NAMALWA (cell line): ENCODE measurements at regions not wholly inside any gene's neighbourhood (a gene's known extent, or its start where the extent isn't known, plus 50 kb on each side); places are given as distances from the start of the nearest gene placed in this dataset.
"Not testable (repeated sequence)": the region's sequence is repeated elsewhere in the genome, so short reads cannot be mapped to it uniquely, and the experiment has no call there.

Experiments
- DNase-seq: peaks from one replicate; pipeline ENCODE4 v3.0.0-alpha.2; 2015; ENCODE audit warnings: low spot score

DNA sequence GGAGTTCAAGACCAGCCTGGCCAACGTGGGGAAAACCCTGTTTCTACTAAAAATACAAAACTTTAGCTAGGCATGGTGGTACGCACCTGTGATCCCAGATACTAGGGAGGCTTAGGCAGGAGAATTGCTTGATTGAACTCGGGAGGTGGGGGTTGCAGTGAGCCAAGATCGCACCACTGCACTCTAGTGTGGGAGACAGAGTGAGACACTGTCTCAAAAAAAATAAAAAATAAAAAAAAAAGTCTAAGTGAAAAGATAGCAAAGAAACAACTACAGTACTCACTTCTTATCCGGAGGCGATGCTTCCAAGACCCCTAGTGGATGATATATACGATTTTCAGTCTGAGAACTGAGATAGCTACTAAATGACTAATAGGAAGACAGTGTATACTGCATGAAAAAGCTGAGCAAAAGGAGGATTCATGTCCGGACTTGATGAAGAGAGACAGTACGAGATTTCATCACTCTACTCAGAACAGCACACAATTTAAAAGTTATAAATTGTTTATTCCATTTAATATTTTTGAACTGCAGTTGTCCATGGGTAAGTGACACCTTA lies 138.7 kb upstream of the GOLGA6L6 start:
- DNase-seq: not testable (repeated sequence)

GRCh38 chr15:20672470-20672869 lies 130.9 kb upstream of the GOLGA6L6 start:
- no peak for DNase-seq

GRCh38 chr15:20671675-20672074 lies 130.1 kb upstream of the GOLGA6L6 start:
- DNase-seq: no peak

DNA sequence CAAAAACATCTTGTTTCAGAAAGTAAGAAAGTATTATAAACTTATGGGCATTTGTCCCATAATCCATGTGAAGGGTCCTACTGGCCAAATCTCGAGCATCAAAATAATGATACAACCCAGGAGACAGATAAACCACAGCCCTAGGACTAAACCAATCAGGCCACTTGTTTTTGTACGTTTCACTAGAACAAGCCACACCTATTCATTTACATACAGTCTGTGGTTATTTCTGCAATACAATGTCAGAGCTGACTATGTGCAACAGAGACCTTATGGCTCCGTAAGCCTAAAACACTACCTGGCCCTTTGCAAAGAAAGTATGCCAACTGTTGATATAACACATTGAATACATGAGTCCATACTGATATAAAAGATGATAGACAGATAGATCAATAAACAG lies 124.8 kb upstream of the GOLGA6L6 start:
- not testable (repeated sequence) for DNase-seq

GRCh38 chr15:20665653-20666052 lies 124.1 kb upstream of the GOLGA6L6 start:
- DNase-seq: no peak

DNA sequence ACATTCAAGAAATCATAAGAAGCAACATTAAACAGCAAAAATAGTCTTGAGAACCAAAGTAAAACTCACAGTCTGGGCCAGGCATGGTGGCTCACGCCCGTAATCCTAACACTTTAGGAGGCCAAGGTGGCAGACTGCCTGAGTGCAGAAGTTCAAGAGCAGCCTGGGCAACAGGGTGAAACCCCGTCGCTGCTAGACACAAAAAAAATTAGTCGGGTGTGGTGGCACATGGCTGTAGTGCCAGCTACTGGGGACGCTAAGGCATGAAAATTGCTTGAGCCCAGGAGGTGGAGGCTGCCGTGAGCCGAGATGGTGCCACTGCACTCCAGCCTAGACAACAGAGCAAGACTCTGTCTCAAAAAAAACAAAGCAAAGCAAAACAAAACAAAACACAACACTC lies 117.7 kb upstream of the GOLGA6L6 start:
- no peak for DNase-seq

- no peak for DNase-seq
Observed at GRCh38 chr15:20658024-20658423, 116.4 kb upstream of the GOLGA6L6 start.

DNA sequence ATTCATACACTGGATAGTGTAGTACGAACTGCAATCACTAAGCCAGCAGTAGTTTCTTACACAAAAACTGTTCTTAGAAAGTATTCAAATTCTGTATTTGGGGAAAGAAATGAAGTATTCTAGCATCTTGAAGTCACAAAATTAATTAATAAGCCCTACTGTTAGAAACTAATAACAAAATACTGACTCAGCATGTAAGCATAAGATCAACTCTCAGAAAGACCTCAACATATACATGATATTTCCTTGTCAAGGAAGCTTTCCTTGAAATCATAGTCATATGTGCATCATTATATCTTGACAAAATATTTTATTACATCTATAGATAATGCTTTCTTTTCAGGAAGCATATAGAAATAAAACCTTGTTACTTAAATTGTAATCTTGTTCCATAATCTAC lies 115.5 kb upstream of the GOLGA6L6 start:
- DNase-seq: no peak

DNA sequence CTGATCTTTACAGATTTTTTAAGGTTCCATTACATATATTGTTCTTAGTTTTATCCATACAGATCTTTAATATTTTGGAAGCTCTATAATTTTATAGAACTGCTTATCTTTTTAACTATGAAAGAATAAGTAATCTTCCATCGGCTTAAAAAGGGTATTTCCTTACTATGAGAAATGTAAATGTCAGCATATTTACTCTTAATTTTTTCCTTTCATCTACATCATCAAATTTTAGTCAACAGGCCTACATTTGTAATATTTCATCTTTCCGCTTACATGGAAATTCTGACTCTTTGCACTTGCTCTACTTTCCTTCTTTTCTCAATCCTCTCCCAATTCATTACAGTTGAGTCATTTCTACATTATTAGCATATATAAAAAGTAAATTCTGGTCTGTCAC lies 111.3 kb upstream of the GOLGA6L6 start:
- no peak for DNase-seq

DNA sequence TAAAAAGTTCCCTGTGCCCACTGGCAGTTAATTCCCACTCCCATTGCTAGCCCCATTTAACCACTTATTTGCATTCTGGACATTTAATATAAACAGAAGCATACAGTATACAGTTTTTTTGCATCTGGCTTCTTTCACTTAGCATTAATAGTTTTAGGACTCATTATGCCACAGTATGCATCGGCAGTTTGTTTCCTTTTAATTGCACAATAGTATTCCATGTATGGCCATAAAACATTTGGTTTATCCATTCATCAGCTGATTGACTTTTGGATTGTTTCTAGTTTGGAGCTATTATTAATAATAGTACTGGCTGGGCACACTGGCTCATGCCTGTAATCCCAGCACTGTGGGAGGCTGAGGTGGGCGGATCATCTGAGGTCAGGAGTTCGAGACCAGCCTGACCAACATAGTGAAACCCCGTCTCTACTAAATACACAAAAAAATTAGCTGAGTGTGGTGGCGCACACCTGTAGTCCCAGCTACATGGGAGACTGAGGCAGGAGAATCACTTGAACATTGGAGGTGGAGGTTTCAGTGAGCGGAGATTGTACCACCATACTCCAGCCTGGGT lies 106.9 kb upstream of the GOLGA6L6 start:
- DNase-seq: not testable (repeated sequence)

DNA sequence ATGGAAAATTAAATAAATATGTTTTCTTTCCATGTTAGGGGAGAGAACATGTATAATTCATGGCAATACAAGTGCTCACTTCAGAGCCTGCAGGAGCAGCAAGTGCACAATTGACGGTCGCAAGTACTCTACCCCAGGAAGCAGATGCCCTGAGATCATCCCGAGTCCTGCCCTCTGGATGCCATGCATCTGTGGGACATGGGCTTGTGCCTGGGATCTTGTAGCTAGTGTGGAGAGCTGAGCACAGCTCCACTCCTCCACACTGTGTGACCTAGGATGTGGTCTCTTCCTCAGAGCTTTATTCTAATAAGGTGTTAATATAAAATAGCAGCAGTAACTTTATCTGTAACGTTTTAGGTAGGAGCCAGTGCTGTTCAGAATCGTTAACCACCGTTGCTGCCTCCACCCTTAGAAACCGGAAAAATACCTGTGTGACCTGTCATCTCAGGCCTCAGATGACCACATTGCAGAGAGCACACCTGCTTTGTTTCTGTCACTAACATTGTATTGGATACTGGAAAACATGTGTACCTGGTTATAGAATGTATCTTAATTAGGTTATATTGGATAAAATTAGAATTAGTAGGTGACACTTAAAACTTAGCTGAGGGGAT lies 105.0 kb upstream of the GOLGA6L6 start:
- DNase-seq: no peak

GRCh38 chr15:20645956-20646355 lies 104.4 kb upstream of the GOLGA6L6 start:
- DNase-seq: peak; percentile 79

GRCh38 chr15:20644896-20645295 lies 103.3 kb upstream of the GOLGA6L6 start:
- no peak for DNase-seq

DNA sequence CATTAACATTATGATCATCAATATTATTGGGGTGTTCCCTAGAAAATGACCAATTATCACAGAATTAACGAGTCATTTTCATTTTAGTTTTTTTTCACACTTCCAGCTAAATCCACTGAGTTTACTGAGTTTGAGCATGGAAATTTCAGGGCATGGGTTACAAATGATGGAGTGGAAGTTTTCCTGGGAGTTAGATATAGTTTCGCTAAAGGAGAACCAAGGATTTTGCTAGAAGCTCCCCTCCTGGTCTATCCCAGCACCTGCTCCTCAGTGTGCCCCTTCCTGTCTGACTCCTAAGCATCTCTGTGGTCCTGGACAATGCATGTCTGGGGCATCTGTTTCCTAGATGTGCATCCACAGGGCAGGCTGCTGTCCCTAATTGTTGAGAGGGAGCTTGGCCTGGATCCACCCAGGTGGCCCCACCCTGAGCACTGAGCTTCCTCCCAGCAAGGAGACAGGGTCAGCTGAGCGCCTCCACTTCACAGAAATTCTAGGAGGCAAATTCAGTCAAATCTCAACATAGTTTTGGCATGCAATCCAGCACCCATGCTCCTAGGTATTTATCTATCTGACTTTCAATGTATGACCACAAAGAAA lies 102.3 kb upstream of the GOLGA6L6 start:
- no peak for DNase-seq

DNA sequence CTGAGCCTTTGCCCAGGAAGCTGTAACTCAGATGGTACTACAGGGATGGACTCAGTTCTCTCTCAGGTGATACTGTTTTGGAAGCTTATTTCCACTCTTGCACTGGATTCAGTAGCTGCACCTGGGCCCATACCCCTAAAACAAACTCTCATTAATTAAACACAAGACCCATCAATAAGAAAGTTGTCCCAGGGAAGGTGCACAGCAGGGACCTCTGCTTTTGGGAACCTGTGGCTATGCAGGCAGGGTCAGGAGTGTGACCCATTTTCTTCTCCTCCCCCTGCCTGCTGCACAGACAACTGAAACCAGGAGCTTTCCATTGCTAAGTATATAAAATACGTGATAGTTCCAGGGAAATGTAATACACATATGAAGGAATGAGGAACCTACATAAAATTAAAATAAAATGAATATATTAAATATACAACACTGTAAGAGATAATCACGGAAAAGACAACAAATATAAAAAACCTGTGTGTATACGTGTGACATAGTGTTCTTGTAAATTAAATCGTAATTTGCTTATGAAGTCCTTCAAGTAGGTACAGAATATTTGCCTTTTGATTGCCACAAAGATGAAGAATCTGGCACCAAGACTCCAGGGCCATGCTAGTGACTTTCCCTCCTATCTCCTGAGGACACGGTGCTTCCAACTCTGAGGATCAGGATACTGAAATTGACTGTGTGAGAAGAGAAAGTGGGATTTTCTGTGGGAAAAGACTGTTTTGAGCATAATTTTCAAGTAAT lies 101.6 kb upstream of the GOLGA6L6 start:
- no peak for DNase-seq

DNA sequence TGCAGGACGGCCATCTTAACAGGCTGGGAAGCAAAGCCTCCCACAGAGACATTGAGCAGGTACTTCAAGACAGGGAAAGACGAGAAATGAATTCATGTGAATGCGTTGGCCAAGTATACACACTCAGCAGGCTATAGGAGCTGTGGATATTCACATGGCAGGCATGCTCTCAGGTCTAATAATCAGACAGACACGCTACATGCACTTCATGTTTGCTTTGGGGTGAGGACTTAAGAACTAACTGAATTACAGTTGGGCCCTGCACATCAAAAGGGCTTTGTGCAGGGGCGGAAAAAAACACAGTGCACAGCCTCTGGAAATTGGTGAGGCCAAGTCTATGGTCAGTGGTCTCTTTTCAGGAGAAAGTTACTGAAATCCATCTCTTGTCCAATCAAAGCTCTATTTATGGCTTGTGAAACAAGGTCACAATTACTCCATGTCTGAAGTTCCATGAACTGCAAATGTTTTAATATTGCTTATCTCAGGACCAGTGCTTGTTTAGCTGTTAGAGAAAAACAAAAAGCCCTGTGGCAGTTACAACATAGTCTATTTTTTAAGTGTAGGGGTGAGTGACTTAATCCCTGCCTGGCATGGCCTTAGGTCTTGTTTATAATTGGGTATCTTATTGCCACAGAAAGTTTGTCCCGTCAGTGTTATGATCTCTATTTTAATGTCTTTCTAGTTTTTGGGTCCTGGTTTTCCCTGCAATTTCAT lies 100.6 kb upstream of the GOLGA6L6 start:
- DNase-seq: no peak

GRCh38 chr15:20640427-20640826 lies 98.8 kb upstream of the GOLGA6L6 start:
- not testable (repeated sequence) for DNase-seq

- DNase-seq: not testable (repeated sequence)
Observed at GRCh38 chr15:20639224-20639623, 97.6 kb upstream of the GOLGA6L6 start.

- not testable (repeated sequence) for DNase-seq
Observed at GRCh38 chr15:20637499-20637898, 95.9 kb upstream of the GOLGA6L6 start.

DNA sequence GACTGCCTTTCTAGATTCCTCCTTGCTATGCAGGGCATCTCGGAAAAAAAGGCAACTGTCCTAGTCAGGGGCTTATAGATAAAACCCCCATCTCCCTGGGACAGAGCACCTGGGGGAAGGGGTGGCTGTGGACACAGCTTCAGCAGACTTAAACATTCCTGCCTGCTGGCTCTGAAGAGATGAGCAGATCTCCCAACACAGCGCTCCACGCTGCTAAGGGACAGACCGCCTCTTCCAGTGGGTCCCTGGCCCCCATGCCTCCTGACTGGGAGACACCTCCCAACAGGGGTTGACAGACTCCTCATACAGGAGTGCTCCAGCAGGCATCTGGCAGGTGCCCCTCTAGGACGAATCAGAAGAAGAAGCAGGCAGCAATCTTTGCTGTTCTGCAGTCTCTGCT lies 87.9 kb upstream of the GOLGA6L6 start:
- DNase-seq: not testable (repeated sequence)

GRCh38 chr15:20628538-20628937 lies 86.9 kb upstream of the GOLGA6L6 start:
- DNase-seq: not testable (repeated sequence)

- DNase-seq: not testable (repeated sequence)
Observed at GRCh38 chr15:20625469-20625868, 83.9 kb upstream of the GOLGA6L6 start.
